ENCODE measurements at regions not wholly inside any gene's neighbourhood (a gene's known extent, or its start where the extent isn't known, plus 50 kb on each side); places are given as distances from the start of the nearest gene placed in this dataset.
A peak's percentile ranks its signal among the peaks of the same experiment; 100 is the strongest.

DNA sequence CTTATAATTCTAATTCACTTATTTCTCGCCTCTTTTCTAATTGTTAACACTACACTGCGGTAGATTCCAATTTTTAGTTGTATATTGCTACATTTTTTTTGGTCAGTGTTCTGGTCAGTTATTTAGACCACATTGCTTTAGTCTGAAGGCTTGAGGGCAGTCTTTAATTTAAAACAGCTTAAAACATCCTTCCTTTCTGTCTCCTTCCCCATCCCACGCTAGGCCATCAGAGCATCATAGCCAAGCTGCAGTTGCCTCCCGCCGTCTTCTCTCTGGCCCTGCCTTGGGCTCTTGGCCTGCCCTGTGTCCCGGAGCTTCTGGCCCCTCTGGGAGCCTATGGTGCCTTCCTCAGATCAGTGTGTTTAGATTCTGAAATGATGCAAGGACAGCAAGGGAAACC lies 52.6 kb upstream of the GLI2 start:
- Histone ChIP-seq H3K79me2 (ENCODE audit: low read length) (no peaks in the 10 kb centered on the region), H3K4me3 (ENCODE audit: low read length) (no peak overlapping the region), H4K20me1 (ENCODE audit: low read length) (no peaks in the 10 kb centered on the region), H3K36me3 (ENCODE audit: low read depth, low read length) (no peaks in the 10 kb centered on the region), H3F3A (ENCODE audit: low read length, unreplicated experiment) (no peaks in the 10 kb centered on the region), H3K4me2 (ENCODE audit: low read length) (no peak overlapping the region), H3K9ac (ENCODE audit: low read length) (no peak overlapping the region), H3K4me1 (ENCODE audit: insufficient read depth, low read length) (peaks cover 14% of the 10 kb centered on the region), H3K9me3 (ENCODE audit: low read length) (no peaks in the 10 kb centered on the region), H2AFZ (ENCODE audit: low read length) (no peak overlapping the region), H3K9me2 (replicated peaks; ENCODE audit: low read length) (no peaks in the 10 kb centered on the region), H3K27me3 (ENCODE audit: low read length) (no peaks in the 10 kb centered on the region), H3K27ac (ENCODE audit: low read length) (no peak overlapping the region)
- BruUV-seq (replicated peaks), result no TSS peak
- DNase-seq (no peak), ATAC-seq (no peak)
- intact Hi-C loops (cut with micrococcal nuclease), result no loop called here
- POLR2A ChIA-PET (ENCODE audit: unreplicated experiment), result no interaction called here
- TF ChIP-seq CTCF (conservative IDR thresholded peaks at IDR 0.05; ENCODE audit: low read depth, low read length) (no peak), EZH2 (IDR thresholded peaks at IDR 0.05; ENCODE audit: low read length, unreplicated experiment) (no peak), EZH2phosphoT487 (IDR thresholded peaks at IDR 0.05; ENCODE audit: borderline replicate concordance, low read length) (no peak)
- CTCF ChIA-PET, result interaction anchor here (0.6 kb wide), 1 partner anchor 673 kb away, joined by 4 read pairs; no protein-coding TSS in a partner anchor

- no peaks in the 10 kb centered on the region for H3K9me2 ChIP-seq (replicated peaks; ENCODE audit: low read length)
- CTCF ChIA-PET, result no interaction called here
- H3K36me3 ChIP-seq (ENCODE audit: low read depth, low read length), result no peaks in the 10 kb centered on the region
- H3K9ac ChIP-seq (ENCODE audit: low read length), result no peak overlapping the region
- DNase-seq (no peak), ATAC-seq (no peak)
- H4K20me1 ChIP-seq (ENCODE audit: low read length), result no peaks in the 10 kb centered on the region
- H3K9me3 ChIP-seq (ENCODE audit: low read length), result no peaks in the 10 kb centered on the region
- H3K79me2 ChIP-seq (ENCODE audit: low read length), result no peaks in the 10 kb centered on the region
- intact Hi-C loops (cut with micrococcal nuclease), result no loop called here
- no peaks in the 10 kb centered on the region for H3K27me3 ChIP-seq (ENCODE audit: low read length)
- H3F3A ChIP-seq (ENCODE audit: low read length, unreplicated experiment), result no peaks in the 10 kb centered on the region
- no peak overlapping the region for H3K4me2 ChIP-seq (ENCODE audit: low read length)
- H3K4me1 ChIP-seq (ENCODE audit: insufficient read depth, low read length), result peaks cover 14% of the 10 kb centered on the region
- TF ChIP-seq EZH2phosphoT487 (IDR thresholded peaks at IDR 0.05; ENCODE audit: borderline replicate concordance, low read length) (no peak), CTCF (conservative IDR thresholded peaks at IDR 0.05; ENCODE audit: low read depth, low read length) (no peak), EZH2 (IDR thresholded peaks at IDR 0.05; ENCODE audit: low read length, unreplicated experiment) (no peak)
- no peak overlapping the region for H2AFZ ChIP-seq (ENCODE audit: low read length)
- POLR2A ChIA-PET (ENCODE audit: unreplicated experiment), result no interaction called here
- BruUV-seq (replicated peaks), result no TSS peak
- H3K4me3 ChIP-seq (ENCODE audit: low read length), result no peak overlapping the region
- H3K27ac ChIP-seq (ENCODE audit: low read length), result no peak overlapping the region
These were observed 52.0 kb upstream of the GLI2 start for GRCh38 chr2:120683701-120684100.

GRCh38 chr2:120684289-120685065 lies 51.2 kb upstream of the GLI2 start:
- peaks cover 14% of the 10 kb centered on the region for H3K4me1 ChIP-seq (ENCODE audit: insufficient read depth, low read length)
- no peaks in the 10 kb centered on the region for H4K20me1 ChIP-seq (ENCODE audit: low read length)
- no peaks in the 10 kb centered on the region for H3K9me3 ChIP-seq (ENCODE audit: low read length)
- no peaks in the 10 kb centered on the region for H3F3A ChIP-seq (ENCODE audit: low read length, unreplicated experiment)
- ATAC-seq, result peak; percentile 66
- BruUV-seq (replicated peaks), result no TSS peak
- ChIA-PET POLR2A (ENCODE audit: unreplicated experiment) (no interaction called here), CTCF (interaction anchor here (0.7 to 1.1 kb wide), 3 partner anchors 341 to 396 kb away, joined by 3 to 6 read pairs (median 4); no protein-coding TSS in a partner anchor)
- H3K9me2 ChIP-seq (replicated peaks; ENCODE audit: low read length), result no peaks in the 10 kb centered on the region
- no peaks in the 10 kb centered on the region for H3K27me3 ChIP-seq (ENCODE audit: low read length)
- no peak overlapping the region for H3K9ac ChIP-seq (ENCODE audit: low read length)
- peak overlapping the region; percentile 32; the same call in 1 of the 2 replicates for H3K4me2 ChIP-seq (ENCODE audit: low read length)
- DNase-seq, result peak; percentile 56
- intact Hi-C loops (cut with micrococcal nuclease), result no loop called here
- H3K79me2 ChIP-seq (ENCODE audit: low read length), result no peaks in the 10 kb centered on the region
- no peak overlapping the region for H3K4me3 ChIP-seq (ENCODE audit: low read length)
- TF ChIP-seq EZH2phosphoT487 (IDR thresholded peaks at IDR 0.05; ENCODE audit: borderline replicate concordance, low read length) (no peak), CTCF (conservative IDR thresholded peaks at IDR 0.05; ENCODE audit: low read depth, low read length) (no peak), EZH2 (IDR thresholded peaks at IDR 0.05; ENCODE audit: low read length, unreplicated experiment) (no peak)
- H2AFZ ChIP-seq (ENCODE audit: low read length), result no peak overlapping the region; the same call in 1 of the 2 replicates
- H3K36me3 ChIP-seq (ENCODE audit: low read depth, low read length), result no peaks in the 10 kb centered on the region
- no peak overlapping the region for H3K27ac ChIP-seq (ENCODE audit: low read length)

Data from PC-3 (cell line).